ENCODE measurements at regions not wholly inside any gene's neighbourhood (a gene's known extent, or its start where the extent isn't known, plus 50 kb on each side); places are given as distances from the start of the nearest gene placed in this dataset.

DNA sequence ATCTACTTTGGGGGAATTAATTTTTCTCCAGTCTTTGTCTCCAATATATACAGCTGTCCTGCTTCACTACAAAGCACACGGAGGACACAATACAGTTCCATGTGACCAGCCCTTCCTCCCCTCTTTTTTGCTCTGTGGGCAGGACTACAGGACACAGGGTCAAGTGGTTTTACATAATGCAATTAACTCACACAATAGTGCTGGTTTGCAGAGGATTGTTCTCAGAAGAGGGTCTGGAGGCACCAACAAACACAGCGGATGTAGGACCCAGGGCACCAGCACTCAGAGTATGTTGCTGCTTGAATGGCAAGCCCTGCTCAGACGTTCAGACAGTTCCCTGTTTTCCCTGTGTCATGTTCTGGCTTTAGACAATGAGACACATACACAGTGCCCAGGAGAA, 52.0 kb upstream of the NPTX2 start:
- 36% methylated on average over 3 of the region's 3 CpGs for WGBS (ENCODE audit: low lambda C conversion rate)
- TF ChIP-seq ZNF780A (CRISPR knock-in tag; IDR thresholded peaks at IDR 0.05) (no peak), ZNF747 (CRISPR knock-in tag; IDR thresholded peaks at IDR 0.05; ENCODE audit: borderline replicate concordance) (no peak), CAMTA2 (CRISPR knock-in tag; IDR thresholded peaks at IDR 0.05; ENCODE audit: borderline replicate concordance) (no peak), GATAD1 (CRISPR knock-in tag; IDR thresholded peaks at IDR 0.05) (no peak), ZNF354B (CRISPR knock-in tag; IDR thresholded peaks at IDR 0.05) (no peak), NONO (IDR thresholded peaks at IDR 0.05) (no peak), NONO (CRISPR knock-in tag; conservative IDR thresholded peaks at IDR 0.05) (no peak), USF2 (IDR thresholded peaks at IDR 0.05; ENCODE audit: low read depth, low read length) (no peak), USF2 (CRISPR knock-in tag; IDR thresholded peaks at IDR 0.05; ENCODE audit: borderline replicate concordance) (no peak), EZH2 (conservative IDR thresholded peaks at IDR 0.05; ENCODE audit: low read depth, low read length) (no peak), ZBTB7A (CRISPR knock-in tag; IDR thresholded peaks at IDR 0.05) (no peak), MEIS2 (CRISPR knock-in tag; IDR thresholded peaks at IDR 0.05) (no peak)
- H3K36me3 ChIP-seq (replicated peaks in 1 of 2; ENCODE audit: control insufficient read depth in 1 of 2, insufficient read depth in 2 of 2, low read length in 2 of 2), result no peaks in the 10 kb centered on the region
- DNase-seq (ENCODE audit: low spot score), result no peak
- H2AFZ ChIP-seq (ENCODE audit: low read length), result no peak overlapping the region
- H3K9me3 ChIP-seq (ENCODE audit: low read length), result no peaks in the 10 kb centered on the region
- no peak overlapping the region for H3K4me2 ChIP-seq (ENCODE audit: low read depth, low read length)
- ATAC-seq, result no peak
- in situ Hi-C loops (cut with HindIII; ENCODE audit: extremely low pct_ligation_motif_present, low pct_unique_long_range_greater_than_20kb) (no loop called here), intact Hi-C loops (cut with micrococcal nuclease; ENCODE audit: unreplicated experiment) (no loop called here)
- H3K79me2 ChIP-seq (ENCODE audit: insufficient read depth, low read length), result no peaks in the 10 kb centered on the region
- ChIA-PET CTCF (ENCODE audit: low intra/inter-chr PET ratio, low total read pairs) (no interaction called here), POLR2A (no interaction called here)
- no peak overlapping the region for H3K9ac ChIP-seq (ENCODE audit: insufficient read depth, low read depth, low read length)
- no peaks in the 10 kb centered on the region for H4K20me1 ChIP-seq (ENCODE audit: insufficient read depth, low read length)
- peaks cover 1 to 14% of the 10 kb centered on the region in 2 experiments; a peak in 3 of 5 replicates for H3K27me3 ChIP-seq (ENCODE audit: control insufficient read depth in 1 of 2, insufficient read depth in 2 of 2, low read length in 2 of 2)
- no peak for FAIRE-seq
- no peak overlapping the region for H3K27ac ChIP-seq (ENCODE audit: extremely low read length, insufficient read depth, low read length)
- H3K4me1 ChIP-seq (ENCODE audit: insufficient read depth, low read length), result no peaks in the 10 kb centered on the region
- no peak overlapping the region for H3K4me3 ChIP-seq (replicated peaks in 1 of 3; ENCODE audit: insufficient read depth in 1 of 3, low read depth in 2 of 3, low read length in 3 of 3)
- no TSS peak for BruUV-seq (replicated peaks)

Measured in HepG2 (cell line).